RWPE1 (cell line): ENCODE measurements at regions not wholly inside any gene's neighbourhood (a gene's known extent, or its start where the extent isn't known, plus 50 kb on each side); places are given as distances from the start of the nearest gene placed in this dataset.
"Not testable (repeated sequence)": the region's sequence is repeated elsewhere in the genome, so short reads cannot be mapped to it uniquely, and the experiment has no call there.

Experiments
- CTCF ChIA-PET: fragments of 350-600 bp; sonication (Branson Sonifier 250); formaldehyde crosslinking; extraction: SDS; loops from one replicate; lab custom pipeline; 2021; lab: Yijun Ruan, JAX
- POLR2A ChIA-PET: fragments of 400-600 bp; formaldehyde crosslinking; extraction: SDS; loops from one replicate; lab custom pipeline; 2020; ENCODE audit warnings: antibody characterized with exemption; ENCODE audit not compliant: low non-redundant PET; lab: Yijun Ruan, JAX
- DNase-seq: peaks from one replicate; pipeline ENCODE4 v3.0.0; 2012; ENCODE audit warnings: low spot score
- H3K27ac ChIP-seq: fragments of 450-650 bp; 2 replicates; pipeline ENCODE4 v1.5.1; 2017
- TF ChIP-seq, protein P1 (sequence below): fragments of 450-650 bp; conservative IDR thresholded peaks from 2 replicates; pipeline ENCODE4 v1.5.1; 2017; ENCODE audit warnings: low read depth, mild to moderate bottlenecking

DNA sequence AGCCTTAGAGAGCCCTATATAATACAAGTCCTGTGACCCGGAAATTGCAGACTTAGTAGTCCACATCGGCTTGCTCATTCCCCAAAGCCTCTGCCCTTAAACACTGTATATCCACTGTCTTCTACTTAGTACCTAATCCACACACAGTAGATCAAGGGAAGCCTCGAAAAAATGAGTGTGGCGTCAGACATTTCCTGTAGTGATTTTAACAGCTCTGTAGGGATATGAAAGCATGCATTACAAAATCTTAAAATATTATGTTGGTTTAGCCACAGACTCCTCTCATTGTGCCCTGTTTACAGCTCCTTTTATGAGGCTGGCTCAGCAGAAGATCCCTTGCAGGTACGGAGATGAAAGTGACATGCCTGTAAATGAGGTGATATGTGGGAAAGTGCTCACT lies 416.3 kb downstream of the LIG4 start:
- CTCF ChIA-PET: no interaction called here
- TF ChIP-seq, protein P1, sequence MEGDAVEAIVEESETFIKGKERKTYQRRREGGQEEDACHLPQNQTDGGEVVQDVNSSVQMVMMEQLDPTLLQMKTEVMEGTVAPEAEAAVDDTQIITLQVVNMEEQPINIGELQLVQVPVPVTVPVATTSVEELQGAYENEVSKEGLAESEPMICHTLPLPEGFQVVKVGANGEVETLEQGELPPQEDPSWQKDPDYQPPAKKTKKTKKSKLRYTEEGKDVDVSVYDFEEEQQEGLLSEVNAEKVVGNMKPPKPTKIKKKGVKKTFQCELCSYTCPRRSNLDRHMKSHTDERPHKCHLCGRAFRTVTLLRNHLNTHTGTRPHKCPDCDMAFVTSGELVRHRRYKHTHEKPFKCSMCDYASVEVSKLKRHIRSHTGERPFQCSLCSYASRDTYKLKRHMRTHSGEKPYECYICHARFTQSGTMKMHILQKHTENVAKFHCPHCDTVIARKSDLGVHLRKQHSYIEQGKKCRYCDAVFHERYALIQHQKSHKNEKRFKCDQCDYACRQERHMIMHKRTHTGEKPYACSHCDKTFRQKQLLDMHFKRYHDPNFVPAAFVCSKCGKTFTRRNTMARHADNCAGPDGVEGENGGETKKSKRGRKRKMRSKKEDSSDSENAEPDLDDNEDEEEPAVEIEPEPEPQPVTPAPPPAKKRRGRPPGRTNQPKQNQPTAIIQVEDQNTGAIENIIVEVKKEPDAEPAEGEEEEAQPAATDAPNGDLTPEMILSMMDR: no peak
- POLR2A ChIA-PET: no interaction called here
- no peak for DNase-seq
- no peak overlapping the region for H3K27ac ChIP-seq

DNA sequence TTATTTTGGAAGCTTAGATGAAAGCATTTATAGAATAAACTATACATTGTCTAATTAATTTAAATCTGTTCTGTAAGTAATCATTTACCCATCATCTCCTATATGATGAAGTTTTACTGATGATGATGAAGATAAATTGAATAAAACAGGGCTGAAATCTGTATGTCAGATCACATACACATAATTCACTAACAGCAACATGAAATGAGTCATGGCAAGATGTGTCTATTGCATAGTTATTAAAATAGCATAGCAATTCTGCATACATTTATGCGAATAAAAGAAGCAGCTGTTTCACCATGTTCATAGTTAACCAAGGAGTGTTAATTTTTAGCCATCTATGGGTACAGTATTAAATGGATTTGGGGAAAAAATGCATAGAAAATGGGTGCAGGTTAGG lies 424.9 kb downstream of the LIG4 start:
- POLR2A ChIA-PET: no interaction called here
- CTCF ChIA-PET: interaction anchor here (0.6 kb wide), 1 partner anchor 18 kb away, joined by 4 read pairs; no protein-coding TSS in a partner anchor
- TF ChIP-seq, protein P1: no peak
- DNase-seq: no peak
- H3K27ac ChIP-seq: no peak overlapping the region

DNA sequence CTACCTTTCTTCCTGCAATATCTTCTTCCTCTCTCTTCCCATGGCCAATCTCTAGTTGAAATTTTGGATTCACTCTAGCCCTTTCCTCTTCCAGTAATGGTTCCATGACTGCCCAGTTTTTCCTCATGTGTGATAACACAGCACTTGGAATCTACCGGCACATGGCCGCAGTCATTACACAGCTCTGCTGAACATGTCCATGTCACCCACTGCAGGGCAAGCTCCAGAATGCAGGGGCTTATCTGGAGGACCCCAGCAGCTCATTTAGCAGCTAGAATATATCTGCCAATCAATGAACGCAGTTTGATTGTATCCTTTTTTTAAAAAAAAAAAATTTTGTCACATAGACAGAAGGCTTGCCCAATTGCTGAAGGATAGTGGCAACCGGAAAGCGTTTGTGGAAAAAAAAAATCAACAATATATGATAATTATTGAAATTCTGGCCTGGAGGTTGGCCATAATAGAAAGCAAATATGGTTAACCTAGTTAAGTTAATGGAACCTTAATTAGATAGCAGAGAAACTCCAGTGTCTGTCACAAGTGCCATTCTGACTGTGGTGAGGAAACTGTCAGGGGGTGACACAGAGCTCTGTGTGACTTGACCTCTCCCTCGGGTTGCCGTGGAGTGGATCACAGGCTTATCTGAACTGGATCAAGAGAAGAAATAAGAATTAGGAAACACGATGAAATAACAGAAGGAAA lies 426.7 kb downstream of the LIG4 start:
- DNase-seq: no peak
- ChIA-PET POLR2A (no interaction called here), CTCF (no interaction called here)
- TF ChIP-seq, protein P1: no peak
- no peak overlapping the region for H3K27ac ChIP-seq

DNA sequence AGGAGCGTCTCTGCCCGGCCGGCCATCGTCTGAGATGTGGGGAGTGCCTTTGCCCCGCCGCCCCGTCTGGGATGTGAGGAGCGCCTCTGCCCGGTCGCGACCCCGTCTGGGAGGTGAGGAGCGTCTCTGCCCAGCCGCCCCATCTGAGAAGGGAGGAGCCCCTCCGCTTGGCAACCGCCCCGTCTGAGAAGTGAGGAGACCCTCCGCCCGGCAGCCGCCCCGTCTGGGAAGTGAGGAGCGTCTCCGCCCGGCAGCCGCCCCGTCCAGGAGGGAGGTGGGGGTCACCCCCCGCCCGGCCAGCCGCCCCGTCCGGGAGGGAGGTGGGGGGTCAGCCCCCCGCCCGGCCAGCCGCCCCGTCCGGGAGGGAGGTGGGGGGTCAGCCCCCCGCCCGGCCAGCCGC lies 432.7 kb downstream of the LIG4 start:
- DNase-seq, H3K27ac ChIP-seq, CTCF ChIA-PET, POLR2A ChIA-PET: not testable (repeated sequence)

DNA sequence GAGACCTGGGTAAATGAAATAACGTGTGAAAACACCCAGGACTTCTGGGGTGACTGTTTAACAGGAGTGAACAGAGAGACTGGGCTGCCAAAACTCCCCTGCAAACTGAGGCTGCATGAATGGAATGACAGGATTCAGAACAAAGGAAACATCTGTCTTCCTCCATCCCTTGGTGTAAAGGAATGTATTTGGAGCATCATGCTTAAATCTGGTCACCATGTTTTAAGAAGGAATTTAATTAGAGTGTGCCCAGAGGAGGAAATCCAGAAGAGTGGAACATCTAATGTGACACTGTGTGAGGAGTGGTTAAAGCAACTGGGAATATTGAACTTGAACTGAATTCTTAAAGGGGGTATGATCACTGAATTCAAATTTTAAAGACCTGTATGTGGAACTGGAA lies 437.2 kb downstream of the LIG4 start:
- H3K27ac ChIP-seq: no peak overlapping the region
- ChIA-PET CTCF (no interaction called here), POLR2A (no interaction called here)
- TF ChIP-seq, protein P1: no peak
- DNase-seq: no peak

DNA sequence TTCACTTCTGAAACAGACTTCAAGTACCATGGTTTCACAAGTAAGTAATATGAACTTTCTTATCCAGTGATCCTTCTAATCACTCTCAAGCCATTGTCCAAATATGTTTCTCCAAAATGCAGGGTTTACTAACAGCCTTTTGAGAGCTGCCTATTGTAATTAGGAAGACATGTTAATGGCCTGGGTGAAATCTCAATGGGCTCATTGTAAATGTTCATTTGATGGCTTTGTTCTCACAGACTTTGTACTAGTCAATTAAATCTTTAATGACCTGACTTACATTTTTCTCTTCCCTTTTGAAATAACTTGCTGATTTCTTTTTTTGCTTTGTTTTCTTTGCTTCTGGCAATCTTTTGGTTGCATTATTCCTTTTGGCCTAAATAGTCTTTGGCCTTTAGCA lies 444.8 kb downstream of the LIG4 start:
- H3K27ac ChIP-seq: no peak overlapping the region
- ChIA-PET POLR2A (no interaction called here), CTCF (no interaction called here)
- DNase-seq: no peak
- TF ChIP-seq, protein P1: no peak

DNA sequence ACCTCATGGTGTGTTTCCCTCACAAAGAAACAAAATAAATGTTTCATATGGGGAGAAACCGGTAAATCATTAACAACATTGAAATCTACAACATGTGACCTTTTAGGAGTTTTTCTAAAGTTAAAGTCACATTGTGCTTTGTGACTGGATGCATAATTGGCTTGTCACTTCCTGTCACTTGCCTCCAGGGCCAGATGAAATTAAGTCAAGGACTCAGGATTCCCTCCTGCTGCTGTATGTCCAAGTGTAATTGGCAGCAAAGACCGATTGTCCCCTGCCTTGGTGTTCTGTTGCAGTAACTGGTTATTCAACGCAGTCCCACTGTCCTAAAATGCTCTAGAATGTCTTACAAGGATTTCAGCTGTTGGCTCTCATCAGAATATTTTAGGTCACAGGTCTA lies 448.2 kb downstream of the LIG4 start:
- CTCF ChIA-PET: no interaction called here
- TF ChIP-seq, protein P1: no peak
- H3K27ac ChIP-seq: no peak overlapping the region
- DNase-seq: no peak
- POLR2A ChIA-PET: no interaction called here
